ENCODE measurements at regions not wholly inside any gene's neighbourhood (a gene's known extent, or its start where the extent isn't known, plus 50 kb on each side); places are given as distances from the start of the nearest gene placed in this dataset.

DNA sequence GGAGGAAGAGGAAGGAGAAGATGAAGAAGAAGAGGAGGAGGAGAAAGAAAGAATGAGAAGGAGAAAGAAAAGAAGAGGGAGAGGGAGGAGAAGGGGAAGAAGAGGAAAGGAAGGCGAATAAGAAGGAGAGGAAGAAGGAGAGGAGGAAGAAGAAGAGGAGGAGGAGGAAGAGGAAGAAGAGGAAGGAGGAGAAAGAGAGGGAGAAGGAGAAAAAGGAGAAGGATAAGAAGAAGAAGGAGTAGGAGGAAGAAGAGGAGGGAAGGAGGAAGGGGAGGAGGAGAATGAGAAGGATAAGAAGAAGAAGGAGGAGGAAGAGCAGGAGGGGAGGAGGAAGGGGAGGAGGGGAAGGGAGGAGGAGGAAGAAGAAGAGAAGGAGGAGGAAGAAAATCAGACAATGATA lies 149.2 kb upstream of the LYZL2 start:
- TF ChIP-seq, protein P1, sequence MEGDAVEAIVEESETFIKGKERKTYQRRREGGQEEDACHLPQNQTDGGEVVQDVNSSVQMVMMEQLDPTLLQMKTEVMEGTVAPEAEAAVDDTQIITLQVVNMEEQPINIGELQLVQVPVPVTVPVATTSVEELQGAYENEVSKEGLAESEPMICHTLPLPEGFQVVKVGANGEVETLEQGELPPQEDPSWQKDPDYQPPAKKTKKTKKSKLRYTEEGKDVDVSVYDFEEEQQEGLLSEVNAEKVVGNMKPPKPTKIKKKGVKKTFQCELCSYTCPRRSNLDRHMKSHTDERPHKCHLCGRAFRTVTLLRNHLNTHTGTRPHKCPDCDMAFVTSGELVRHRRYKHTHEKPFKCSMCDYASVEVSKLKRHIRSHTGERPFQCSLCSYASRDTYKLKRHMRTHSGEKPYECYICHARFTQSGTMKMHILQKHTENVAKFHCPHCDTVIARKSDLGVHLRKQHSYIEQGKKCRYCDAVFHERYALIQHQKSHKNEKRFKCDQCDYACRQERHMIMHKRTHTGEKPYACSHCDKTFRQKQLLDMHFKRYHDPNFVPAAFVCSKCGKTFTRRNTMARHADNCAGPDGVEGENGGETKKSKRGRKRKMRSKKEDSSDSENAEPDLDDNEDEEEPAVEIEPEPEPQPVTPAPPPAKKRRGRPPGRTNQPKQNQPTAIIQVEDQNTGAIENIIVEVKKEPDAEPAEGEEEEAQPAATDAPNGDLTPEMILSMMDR (IDR thresholded peaks at IDR 0.05): no peak
- no peak for TF ChIP-seq POLR2A (IDR thresholded peaks at IDR 0.05)

Data from Peyer's patch (tissue), 4 donors.